IMR-90 (cell line): ENCODE measurements at regions not wholly inside any gene's neighbourhood (a gene's known extent, or its start where the extent isn't known, plus 50 kb on each side); places are given as distances from the start of the nearest gene placed in this dataset.

Source experiments
- ATAC-seq: fragments of 200-7000 bp; cut with Tn5 transposase; 2 replicates; pipeline ENCODE4 v1.9.1; 2020; ENCODE audit warnings: low read depth, mild to moderate bottlenecking, moderate library complexity
- BruUV-seq: library from RNA; stranded (reverse); fragments of 400-500 nt; replicated peaks from 2 replicates; lab custom pipeline; 2021; lab: Mats Ljungman, UMichigan
- CTCF ChIA-PET: fragments of 300-600 bp; formaldehyde crosslinking; extraction: SDS; loops from one replicate; lab custom pipeline; 2021; ENCODE audit warnings: antibody characterized with exemption; lab: Yijun Ruan, JAX
- POLR2A ChIA-PET: fragments of 300-600 bp; sonication (Branson Sonifier 250); formaldehyde crosslinking; loops from one replicate; lab custom pipeline; 2022; ENCODE audit warnings: antibody characterized with exemption; ENCODE audit not compliant: unreplicated experiment; lab: Charles Lee
- DNase-seq: peaks from one replicate; pipeline ENCODE4 v3.0.0; 2013
- H2AFZ ChIP-seq: replicated peaks from 2 replicates; pipeline ENCODE3; 2013; ENCODE audit warnings: low read length, mild to moderate bottlenecking; ENCODE audit not compliant: poor library complexity
- H2AK5ac ChIP-seq: 2 replicates; pipeline ENCODE4 v1.6.1; 2013; ENCODE audit warnings: low read depth, low read length, inconsistent platforms
- H2AK9ac ChIP-seq: replicated peaks from 2 replicates; pipeline ENCODE3; 2013; ENCODE audit warnings: mild to moderate bottlenecking, low read depth, low read length, moderate library complexity; ENCODE audit not compliant: poor library complexity
- H2BK120ac ChIP-seq: 2 replicates; pipeline ENCODE4 v1.6.1; 2013; ENCODE audit warnings: low read depth, low read length, inconsistent platforms
- H2BK15ac ChIP-seq: 3 replicates; pipeline ENCODE4 v1.6.1; 2013; ENCODE audit warnings: low read depth, low read length, inconsistent platforms
- H2BK20ac ChIP-seq: 2 replicates; pipeline ENCODE4 v1.6.1; 2013; ENCODE audit warnings: low read depth, mild to moderate bottlenecking, inconsistent platforms, low read length, moderate library complexity
- H2BK5ac ChIP-seq: 2 replicates; pipeline ENCODE4 v1.6.1; 2013; ENCODE audit warnings: mild to moderate bottlenecking, low read depth, low read length, inconsistent platforms; ENCODE audit not compliant: poor library complexity, severe bottlenecking
- H3K14ac ChIP-seq: replicated peaks from 2 replicates; pipeline ENCODE4 v1.6.1; 2013; ENCODE audit warnings: low read depth, low read length, inconsistent platforms
- H3K18ac ChIP-seq: 2 replicates; pipeline ENCODE4 v1.6.1; 2013; ENCODE audit warnings: low read depth, low read length, control low read depth
- H3K23ac ChIP-seq: 2 replicates; pipeline ENCODE4 v1.6.1; 2013; ENCODE audit warnings: low read depth, low read length, inconsistent platforms
- H3K27ac ChIP-seq: 2 replicates; pipeline ENCODE4 v1.5.1; 2013; ENCODE audit warnings: mild to moderate bottlenecking, control low read depth, low read length; ENCODE audit not compliant: insufficient read depth
- H3K27me3 ChIP-seq: 2 replicates; pipeline ENCODE4 v1.6.1; 2013; ENCODE audit warnings: low read length; ENCODE audit not compliant: control insufficient read depth, insufficient read depth
- H3K36me3 ChIP-seq: 2 replicates; pipeline ENCODE4 v1.6.1; 2013; ENCODE audit warnings: low read length, mixed read lengths; ENCODE audit not compliant: control insufficient read depth, insufficient read depth
- H3K4ac ChIP-seq: 2 replicates; pipeline ENCODE4 v1.6.1; 2013; ENCODE audit warnings: low read depth, low read length, inconsistent platforms
- H3K4me1 ChIP-seq: 2 replicates; pipeline ENCODE4 v1.6.1; 2013; ENCODE audit warnings: low read length, mixed read lengths; ENCODE audit not compliant: control insufficient read depth, insufficient read depth
- H3K4me2 ChIP-seq: 2 replicates; pipeline ENCODE4 v1.6.1; 2013; ENCODE audit warnings: low read depth, mild to moderate bottlenecking, control low read depth, low read length, moderate library complexity
- H3K4me3 ChIP-seq: 2 replicates; pipeline ENCODE4 v1.5.1; 2013; ENCODE audit warnings: low read depth, mild to moderate bottlenecking, control low read depth, low read length, moderate library complexity; ENCODE audit not compliant: insufficient read depth
- H3K56ac ChIP-seq: 2 replicates; pipeline ENCODE4 v1.6.1; 2013; ENCODE audit warnings: low read length, inconsistent platforms; ENCODE audit not compliant: insufficient read depth; ENCODE audit errors: extremely low read depth
- H3K79me1 ChIP-seq, 2 experiments: 2 replicates each; pipeline ENCODE4 v1.6.1; 2013; ENCODE audit warnings: low read length in 2 of 2, inconsistent platforms in 1 of 2, low read depth in 1 of 2
- H3K9ac ChIP-seq: 2 replicates; pipeline ENCODE4 v1.6.1; 2013; ENCODE audit warnings: low read depth, low read length, control low read depth
- H3K9me1 ChIP-seq: 2 replicates; pipeline ENCODE4 v1.6.1; 2013; ENCODE audit warnings: low read length, inconsistent platforms; ENCODE audit not compliant: insufficient read depth
- H3K9me3 ChIP-seq: 2 replicates; pipeline ENCODE4 v1.6.1; 2013; ENCODE audit warnings: low read length; ENCODE audit not compliant: control insufficient read depth, insufficient read depth
- H4K20me1 ChIP-seq: 2 replicates; pipeline ENCODE4 v1.6.1; 2013; ENCODE audit warnings: low read length, inconsistent platforms; ENCODE audit not compliant: insufficient read depth
- H4K5ac ChIP-seq: 2 replicates; pipeline ENCODE4 v1.6.1; 2013; ENCODE audit warnings: mild to moderate bottlenecking, low read depth, low read length, control low read depth
- H4K8ac ChIP-seq, 2 experiments: 2 replicates each; pipeline ENCODE4 v1.6.1; 2013; ENCODE audit warnings: low read depth in 2 of 2, low read length in 2 of 2, control low read depth in 1 of 2, inconsistent platforms in 1 of 2
- H4K91ac ChIP-seq: 2 replicates; pipeline ENCODE4 v1.6.1; 2013; ENCODE audit warnings: low read depth, low read length, inconsistent platforms; ENCODE audit not compliant: insufficient read depth
- BHLHE40 ChIP-seq: fragments of 150-350 bp; IDR thresholded peaks from 2 replicates; pipeline ENCODE4 v1.6.1; 2016; ENCODE audit warnings: mild to moderate bottlenecking, low read depth, low read length
- CEBPB ChIP-seq: IDR thresholded peaks from 2 replicates; pipeline ENCODE4 v1.6.1; 2012; ENCODE audit warnings: low read depth, low read length, improper control_type of control experiment
- CHD1 ChIP-seq: IDR thresholded peaks from 2 replicates; pipeline ENCODE4 v1.6.1; 2012; ENCODE audit warnings: low read depth, low read length, improper control_type of control experiment
- FOS ChIP-seq: fragments of 150-350 bp; IDR thresholded peaks from 2 replicates; pipeline ENCODE4 v1.6.1; 2016; ENCODE audit warnings: low read depth, low read length
- MAFK ChIP-seq: IDR thresholded peaks from 2 replicates; pipeline ENCODE4 v1.6.1; 2012; ENCODE audit warnings: low read depth, low read length, improper control_type of control experiment
- MAZ ChIP-seq: IDR thresholded peaks from 2 replicates; pipeline ENCODE4 v1.6.1; 2012; ENCODE audit warnings: low read depth, mild to moderate bottlenecking, low read length, improper control_type of control experiment, moderate library complexity, borderline replicate concordance
- MXI1 ChIP-seq: IDR thresholded peaks from 2 replicates; pipeline ENCODE4 v1.6.1; 2012; ENCODE audit warnings: low read depth, mild to moderate bottlenecking, low read length, moderate library complexity, borderline replicate concordance
- NFE2L2 ChIP-seq: fragments of 150-350 bp; IDR thresholded peaks from 2 replicates; pipeline ENCODE4 v1.6.1; 2016; ENCODE audit warnings: low read depth, mild to moderate bottlenecking, low read length
- POLR2A ChIP-seq: IDR thresholded peaks from 2 replicates; pipeline ENCODE4 v1.6.1; 2012; ENCODE audit warnings: mild to moderate bottlenecking, low read depth, low read length
- RAD21 ChIP-seq: IDR thresholded peaks from 2 replicates; pipeline ENCODE4 v1.6.1; 2012; ENCODE audit warnings: low read length, improper control_type of control experiment
- RCOR1 ChIP-seq: IDR thresholded peaks from 2 replicates; pipeline ENCODE4 v1.6.1; 2012; ENCODE audit warnings: mild to moderate bottlenecking, low read length, improper control_type of control experiment; ENCODE audit not compliant: insufficient replicate concordance
- RFX5 ChIP-seq: IDR thresholded peaks from 2 replicates; pipeline ENCODE4 v1.8.0; 2012; ENCODE audit warnings: low read depth, mild to moderate bottlenecking, low read length, moderate library complexity
- SMC3 ChIP-seq: fragments of 150-350 bp; IDR thresholded peaks from 2 replicates; pipeline ENCODE4 v1.6.1; 2016; ENCODE audit warnings: low read depth, mild to moderate bottlenecking, antibody characterized with exemption, low read length, moderate library complexity
- WGBS, 2 experiments: methylation state at CpG; one replicate each; pipeline versions ENCODE4 v1.1.5 to v1.1.7; 2013; ENCODE audit warnings: missing lambda C conversion rate in 2 of 2; ENCODE audit not compliant: insufficient read length in 1 of 2; ENCODE audit errors: extremely low coverage in 2 of 2; 5-methylcytosine and 5-hydroxymethylcytosine counted together
- dilution Hi-C: fragments of 300-500 bp; cut with HindIII; formaldehyde crosslinking; loops from one replicate; pipeline ENCODE4 v1.14.3; 2018; ENCODE audit warnings: low sequenced_read_pairs; ENCODE audit not compliant: unreplicated experiment
- in situ Hi-C: fragments of 300-500 bp; cut with MboI; formaldehyde crosslinking; loops from 3 replicates; pipeline ENCODE4 v1.14.3; 2019; ENCODE audit warnings: low sequenced_read_pairs, inconsistent platforms, mixed read lengths
- intact Hi-C: fragments of 100-400 bp; cut with micrococcal nuclease; formaldehyde crosslinking; loops from 2 replicates; pipeline ENCODE4 v1.10.0; 2022
- TF ChIP-seq, protein P1 (sequence below): fragments of 150-350 bp; IDR thresholded peaks from 2 replicates; pipeline ENCODE4 v1.6.1; 2016; ENCODE audit warnings: low read depth, mild to moderate bottlenecking, low read length, moderate library complexity, borderline replicate concordance
- TF ChIP-seq, protein P2 (sequence below): fragments of 150-350 bp; IDR thresholded peaks from 2 replicates; pipeline ENCODE4 v1.6.1; 2017; ENCODE audit warnings: mild to moderate bottlenecking, antibody characterized with exemption, low read length, low read depth
- TF ChIP-seq, protein P3 (sequence below): conservative IDR thresholded peaks from 2 replicates; pipeline ENCODE4 v1.5.1; 2012; ENCODE audit warnings: mild to moderate bottlenecking, low read depth, low read length, improper control_type of control experiment

DNA sequence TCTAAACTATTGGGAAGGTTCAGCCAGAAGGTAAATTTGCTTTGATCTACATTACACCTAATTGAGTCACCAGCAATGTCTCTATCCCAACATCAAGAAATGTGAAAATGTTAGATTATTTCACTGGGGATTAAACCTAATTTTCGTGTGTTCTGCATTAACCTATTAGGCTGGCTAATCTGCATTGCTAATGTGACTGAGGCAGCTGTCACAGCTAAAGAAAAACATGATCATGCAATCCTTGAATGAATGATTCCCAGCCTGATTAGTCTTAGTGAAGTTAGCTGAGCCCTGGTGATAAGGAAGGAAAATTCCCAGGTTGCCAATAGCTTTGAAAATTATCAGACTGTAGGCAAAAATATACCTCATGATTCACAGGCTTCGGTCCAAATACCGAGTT lies 135.3 kb downstream of the LINC00237 start:
- H3K4me2 ChIP-seq = no peak overlapping the region
- H2BK20ac ChIP-seq = no peak overlapping the region
- no peak overlapping the region for H3K9ac ChIP-seq
- ChIA-PET CTCF (interaction anchor here (0.5 kb wide), 1 partner anchor 64 kb away, joined by 3 read pairs; no protein-coding TSS in a partner anchor), POLR2A (no interaction called here)
- no peak overlapping the region for H2AFZ ChIP-seq
- H4K91ac ChIP-seq = no peak overlapping the region
- H2BK5ac ChIP-seq = no peak overlapping the region
- no peak overlapping the region for H4K8ac ChIP-seq
- H3K4ac ChIP-seq = no peak overlapping the region
- WGBS, 2 experiments = no CpG with 5 or more reads among the region's 3 CpGs
- in situ Hi-C loops (no loop called here), intact Hi-C loops (no loop called here), dilution Hi-C loops (no loop called here)
- H3K23ac ChIP-seq = no peak overlapping the region
- no peak overlapping the region for H3K14ac ChIP-seq
- H4K5ac ChIP-seq = no peak overlapping the region
- no peak overlapping the region for H3K56ac ChIP-seq
- H2BK120ac ChIP-seq = no peak overlapping the region
- H4K20me1 ChIP-seq = no peaks in the 10 kb centered on the region
- no peaks in the 10 kb centered on the region for H3K27me3 ChIP-seq
- H2BK15ac ChIP-seq = no peak overlapping the region
- no peaks in the 10 kb centered on the region for H3K36me3 ChIP-seq
- BruUV-seq = no TSS peak
- DNase-seq (no peak), ATAC-seq (no peak)
- H3K9me1 ChIP-seq = no peaks in the 10 kb centered on the region
- TF ChIP-seq, protein P1, sequence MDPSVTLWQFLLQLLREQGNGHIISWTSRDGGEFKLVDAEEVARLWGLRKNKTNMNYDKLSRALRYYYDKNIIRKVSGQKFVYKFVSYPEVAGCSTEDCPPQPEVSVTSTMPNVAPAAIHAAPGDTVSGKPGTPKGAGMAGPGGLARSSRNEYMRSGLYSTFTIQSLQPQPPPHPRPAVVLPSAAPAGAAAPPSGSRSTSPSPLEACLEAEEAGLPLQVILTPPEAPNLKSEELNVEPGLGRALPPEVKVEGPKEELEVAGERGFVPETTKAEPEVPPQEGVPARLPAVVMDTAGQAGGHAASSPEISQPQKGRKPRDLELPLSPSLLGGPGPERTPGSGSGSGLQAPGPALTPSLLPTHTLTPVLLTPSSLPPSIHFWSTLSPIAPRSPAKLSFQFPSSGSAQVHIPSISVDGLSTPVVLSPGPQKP = no peak
- no peak for TF ChIP-seq MAZ
- no peak for TF ChIP-seq CEBPB
- TF ChIP-seq CHD1 = no peak
- no peak for TF ChIP-seq POLR2A
- no peak for TF ChIP-seq RAD21
- TF ChIP-seq SMC3 = no peak
- TF ChIP-seq, protein P2, sequence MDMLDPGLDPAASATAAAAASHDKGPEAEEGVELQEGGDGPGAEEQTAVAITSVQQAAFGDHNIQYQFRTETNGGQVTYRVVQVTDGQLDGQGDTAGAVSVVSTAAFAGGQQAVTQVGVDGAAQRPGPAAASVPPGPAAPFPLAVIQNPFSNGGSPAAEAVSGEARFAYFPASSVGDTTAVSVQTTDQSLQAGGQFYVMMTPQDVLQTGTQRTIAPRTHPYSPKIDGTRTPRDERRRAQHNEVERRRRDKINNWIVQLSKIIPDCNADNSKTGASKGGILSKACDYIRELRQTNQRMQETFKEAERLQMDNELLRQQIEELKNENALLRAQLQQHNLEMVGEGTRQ = no peak
- no peak for TF ChIP-seq RFX5
- TF ChIP-seq, protein P3, sequence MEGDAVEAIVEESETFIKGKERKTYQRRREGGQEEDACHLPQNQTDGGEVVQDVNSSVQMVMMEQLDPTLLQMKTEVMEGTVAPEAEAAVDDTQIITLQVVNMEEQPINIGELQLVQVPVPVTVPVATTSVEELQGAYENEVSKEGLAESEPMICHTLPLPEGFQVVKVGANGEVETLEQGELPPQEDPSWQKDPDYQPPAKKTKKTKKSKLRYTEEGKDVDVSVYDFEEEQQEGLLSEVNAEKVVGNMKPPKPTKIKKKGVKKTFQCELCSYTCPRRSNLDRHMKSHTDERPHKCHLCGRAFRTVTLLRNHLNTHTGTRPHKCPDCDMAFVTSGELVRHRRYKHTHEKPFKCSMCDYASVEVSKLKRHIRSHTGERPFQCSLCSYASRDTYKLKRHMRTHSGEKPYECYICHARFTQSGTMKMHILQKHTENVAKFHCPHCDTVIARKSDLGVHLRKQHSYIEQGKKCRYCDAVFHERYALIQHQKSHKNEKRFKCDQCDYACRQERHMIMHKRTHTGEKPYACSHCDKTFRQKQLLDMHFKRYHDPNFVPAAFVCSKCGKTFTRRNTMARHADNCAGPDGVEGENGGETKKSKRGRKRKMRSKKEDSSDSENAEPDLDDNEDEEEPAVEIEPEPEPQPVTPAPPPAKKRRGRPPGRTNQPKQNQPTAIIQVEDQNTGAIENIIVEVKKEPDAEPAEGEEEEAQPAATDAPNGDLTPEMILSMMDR = no peak
- TF ChIP-seq MAFK = no peak
- TF ChIP-seq FOS = no peak
- TF ChIP-seq NFE2L2 = no peak
- no peak for TF ChIP-seq BHLHE40
- TF ChIP-seq RCOR1 = no peak
- TF ChIP-seq MXI1 = no peak
- no peak overlapping the region for H2AK5ac ChIP-seq
- no peak overlapping the region for H3K27ac ChIP-seq
- H3K4me3 ChIP-seq = no peak overlapping the region
- H3K18ac ChIP-seq = no peak overlapping the region
- peaks cover 7% of the 10 kb centered on the region; the same call in 1 of the 2 replicates for H3K9me3 ChIP-seq
- H3K4me1 ChIP-seq = no peaks in the 10 kb centered on the region
- H2AK9ac ChIP-seq = no peak overlapping the region
- no peaks in the 10 kb centered on the region for H3K79me1 ChIP-seq
